IMR-90 (cell line): ENCODE measurements at regions not wholly inside any gene's neighbourhood (a gene's known extent, or its start where the extent isn't known, plus 50 kb on each side); places are given as distances from the start of the nearest gene placed in this dataset.

ENCODE experiments used
- ATAC-seq: fragments of 200-7000 bp; cut with Tn5 transposase; 2 replicates; pipeline ENCODE4 v1.9.1; 2020; ENCODE audit warnings: low read depth, mild to moderate bottlenecking, moderate library complexity
- BruUV-seq: library from RNA; stranded (reverse); fragments of 400-500 nt; replicated peaks from 2 replicates; lab custom pipeline; 2021; lab: Mats Ljungman, UMichigan
- CTCF ChIA-PET: fragments of 300-600 bp; formaldehyde crosslinking; extraction: SDS; loops from one replicate; lab custom pipeline; 2021; ENCODE audit warnings: antibody characterized with exemption; lab: Yijun Ruan, JAX
- POLR2A ChIA-PET: fragments of 300-600 bp; sonication (Branson Sonifier 250); formaldehyde crosslinking; loops from one replicate; lab custom pipeline; 2022; ENCODE audit warnings: antibody characterized with exemption; ENCODE audit not compliant: unreplicated experiment; lab: Charles Lee
- DNase-seq: peaks from one replicate; pipeline ENCODE4 v3.0.0; 2013
- H2AFZ ChIP-seq: replicated peaks from 2 replicates; pipeline ENCODE3; 2013; ENCODE audit warnings: low read length, mild to moderate bottlenecking; ENCODE audit not compliant: poor library complexity
- H2AK5ac ChIP-seq: 2 replicates; pipeline ENCODE4 v1.6.1; 2013; ENCODE audit warnings: low read depth, low read length, inconsistent platforms
- H2AK9ac ChIP-seq: replicated peaks from 2 replicates; pipeline ENCODE3; 2013; ENCODE audit warnings: mild to moderate bottlenecking, low read depth, low read length, moderate library complexity; ENCODE audit not compliant: poor library complexity
- H2BK120ac ChIP-seq: 2 replicates; pipeline ENCODE4 v1.6.1; 2013; ENCODE audit warnings: low read depth, low read length, inconsistent platforms
- H2BK15ac ChIP-seq: 3 replicates; pipeline ENCODE4 v1.6.1; 2013; ENCODE audit warnings: low read depth, low read length, inconsistent platforms
- H2BK20ac ChIP-seq: 2 replicates; pipeline ENCODE4 v1.6.1; 2013; ENCODE audit warnings: low read depth, mild to moderate bottlenecking, inconsistent platforms, low read length, moderate library complexity
- H2BK5ac ChIP-seq: 2 replicates; pipeline ENCODE4 v1.6.1; 2013; ENCODE audit warnings: mild to moderate bottlenecking, low read depth, low read length, inconsistent platforms; ENCODE audit not compliant: poor library complexity, severe bottlenecking
- H3K14ac ChIP-seq: replicated peaks from 2 replicates; pipeline ENCODE4 v1.6.1; 2013; ENCODE audit warnings: low read depth, low read length, inconsistent platforms
- H3K18ac ChIP-seq: 2 replicates; pipeline ENCODE4 v1.6.1; 2013; ENCODE audit warnings: low read depth, low read length, control low read depth
- H3K23ac ChIP-seq: 2 replicates; pipeline ENCODE4 v1.6.1; 2013; ENCODE audit warnings: low read depth, low read length, inconsistent platforms
- H3K27ac ChIP-seq: 2 replicates; pipeline ENCODE4 v1.5.1; 2013; ENCODE audit warnings: mild to moderate bottlenecking, control low read depth, low read length; ENCODE audit not compliant: insufficient read depth
- H3K27me3 ChIP-seq: 2 replicates; pipeline ENCODE4 v1.6.1; 2013; ENCODE audit warnings: low read length; ENCODE audit not compliant: control insufficient read depth, insufficient read depth
- H3K36me3 ChIP-seq: 2 replicates; pipeline ENCODE4 v1.6.1; 2013; ENCODE audit warnings: low read length, mixed read lengths; ENCODE audit not compliant: control insufficient read depth, insufficient read depth
- H3K4ac ChIP-seq: 2 replicates; pipeline ENCODE4 v1.6.1; 2013; ENCODE audit warnings: low read depth, low read length, inconsistent platforms
- H3K4me1 ChIP-seq: 2 replicates; pipeline ENCODE4 v1.6.1; 2013; ENCODE audit warnings: low read length, mixed read lengths; ENCODE audit not compliant: control insufficient read depth, insufficient read depth
- H3K4me2 ChIP-seq: 2 replicates; pipeline ENCODE4 v1.6.1; 2013; ENCODE audit warnings: low read depth, mild to moderate bottlenecking, control low read depth, low read length, moderate library complexity
- H3K4me3 ChIP-seq: 2 replicates; pipeline ENCODE4 v1.5.1; 2013; ENCODE audit warnings: low read depth, mild to moderate bottlenecking, control low read depth, low read length, moderate library complexity; ENCODE audit not compliant: insufficient read depth
- H3K56ac ChIP-seq: 2 replicates; pipeline ENCODE4 v1.6.1; 2013; ENCODE audit warnings: low read length, inconsistent platforms; ENCODE audit not compliant: insufficient read depth; ENCODE audit errors: extremely low read depth
- H3K79me1 ChIP-seq, 2 experiments: 2 replicates each; pipeline ENCODE4 v1.6.1; 2013; ENCODE audit warnings: low read length in 2 of 2, inconsistent platforms in 1 of 2, low read depth in 1 of 2
- H3K9ac ChIP-seq: 2 replicates; pipeline ENCODE4 v1.6.1; 2013; ENCODE audit warnings: low read depth, low read length, control low read depth
- H3K9me1 ChIP-seq: 2 replicates; pipeline ENCODE4 v1.6.1; 2013; ENCODE audit warnings: low read length, inconsistent platforms; ENCODE audit not compliant: insufficient read depth
- H3K9me3 ChIP-seq: 2 replicates; pipeline ENCODE4 v1.6.1; 2013; ENCODE audit warnings: low read length; ENCODE audit not compliant: control insufficient read depth, insufficient read depth
- H4K20me1 ChIP-seq: 2 replicates; pipeline ENCODE4 v1.6.1; 2013; ENCODE audit warnings: low read length, inconsistent platforms; ENCODE audit not compliant: insufficient read depth
- H4K5ac ChIP-seq: 2 replicates; pipeline ENCODE4 v1.6.1; 2013; ENCODE audit warnings: mild to moderate bottlenecking, low read depth, low read length, control low read depth
- H4K8ac ChIP-seq, 2 experiments: 2 replicates each; pipeline ENCODE4 v1.6.1; 2013; ENCODE audit warnings: low read depth in 2 of 2, low read length in 2 of 2, control low read depth in 1 of 2, inconsistent platforms in 1 of 2
- H4K91ac ChIP-seq: 2 replicates; pipeline ENCODE4 v1.6.1; 2013; ENCODE audit warnings: low read depth, low read length, inconsistent platforms; ENCODE audit not compliant: insufficient read depth
- ELK1 ChIP-seq: fragments of 150-350 bp; IDR thresholded peaks from 2 replicates; pipeline ENCODE4 v1.6.1; 2016; ENCODE audit warnings: low read depth, mild to moderate bottlenecking, low read length, moderate library complexity, borderline replicate concordance
- FOS ChIP-seq: fragments of 150-350 bp; IDR thresholded peaks from 2 replicates; pipeline ENCODE4 v1.6.1; 2016; ENCODE audit warnings: low read depth, low read length
- MAZ ChIP-seq: IDR thresholded peaks from 2 replicates; pipeline ENCODE4 v1.6.1; 2012; ENCODE audit warnings: low read depth, mild to moderate bottlenecking, low read length, improper control_type of control experiment, moderate library complexity, borderline replicate concordance
- POLR2A ChIP-seq: IDR thresholded peaks from 2 replicates; pipeline ENCODE4 v1.6.1; 2012; ENCODE audit warnings: mild to moderate bottlenecking, low read depth, low read length
- RCOR1 ChIP-seq: IDR thresholded peaks from 2 replicates; pipeline ENCODE4 v1.6.1; 2012; ENCODE audit warnings: mild to moderate bottlenecking, low read length, improper control_type of control experiment; ENCODE audit not compliant: insufficient replicate concordance
- WGBS, 2 experiments: methylation state at CpG; one replicate each; pipeline versions ENCODE4 v1.1.5 to v1.1.7; 2013; ENCODE audit warnings: missing lambda C conversion rate in 2 of 2; ENCODE audit not compliant: insufficient read length in 1 of 2; ENCODE audit errors: extremely low coverage in 2 of 2; 5-methylcytosine and 5-hydroxymethylcytosine counted together
- dilution Hi-C: fragments of 300-500 bp; cut with HindIII; formaldehyde crosslinking; loops from one replicate; pipeline ENCODE4 v1.14.3; 2018; ENCODE audit warnings: low sequenced_read_pairs; ENCODE audit not compliant: unreplicated experiment
- in situ Hi-C: fragments of 300-500 bp; cut with MboI; formaldehyde crosslinking; loops from 3 replicates; pipeline ENCODE4 v1.14.3; 2019; ENCODE audit warnings: low sequenced_read_pairs, inconsistent platforms, mixed read lengths
- intact Hi-C: fragments of 100-400 bp; cut with micrococcal nuclease; formaldehyde crosslinking; loops from 2 replicates; pipeline ENCODE4 v1.10.0; 2022

- no peak overlapping the region for H2AFZ ChIP-seq
- in situ Hi-C loops (no loop called here), intact Hi-C loops (no loop called here), dilution Hi-C loops (no loop called here)
- no peaks in the 10 kb centered on the region for H3K79me1 ChIP-seq
- peaks cover 60% of the 10 kb centered on the region for H3K9me3 ChIP-seq
- no peak overlapping the region for H3K23ac ChIP-seq
- H3K4me2 ChIP-seq: no peak overlapping the region
- H3K56ac ChIP-seq: no peak overlapping the region
- H2BK15ac ChIP-seq: no peak overlapping the region
- no peaks in the 10 kb centered on the region for H3K36me3 ChIP-seq
- H3K27ac ChIP-seq: no peak overlapping the region
- no peaks in the 10 kb centered on the region for H3K4me1 ChIP-seq
- no peaks in the 10 kb centered on the region for H3K9me1 ChIP-seq
- H4K20me1 ChIP-seq: no peaks in the 10 kb centered on the region
- no peak overlapping the region for H2BK20ac ChIP-seq
- ChIA-PET CTCF (no interaction called here), POLR2A (no interaction called here)
- no TSS peak for BruUV-seq
- H2BK120ac ChIP-seq: no peak overlapping the region
- no peak overlapping the region for H3K9ac ChIP-seq
- H4K91ac ChIP-seq: no peak overlapping the region
- no peak overlapping the region for H3K14ac ChIP-seq
- H3K4me3 ChIP-seq: no peak overlapping the region
- H2AK5ac ChIP-seq: no peak overlapping the region
- no peaks in the 10 kb centered on the region for H3K27me3 ChIP-seq
- no peak overlapping the region for H2AK9ac ChIP-seq
- DNase-seq (no peak), ATAC-seq (no peak)
- H3K18ac ChIP-seq: no peak overlapping the region
- TF ChIP-seq POLR2A (no peak), ELK1 (no peak), MAZ (no peak), FOS (no peak), RCOR1 (no peak)
- 40% methylated on average over 1 of the region's 11 CpGs; no CpG with 5 or more reads in 1 of the 2 experiments for WGBS, 2 experiments
- H4K8ac ChIP-seq: no peak overlapping the region
- no peak overlapping the region for H3K4ac ChIP-seq
- no peak overlapping the region for H4K5ac ChIP-seq
- no peak overlapping the region for H2BK5ac ChIP-seq
Observed at GRCh38 chr2:129465045-129465444, 514.4 kb upstream of the RAB6C start.
